NCI-H1417 (cell line): ENCODE measurements at regions not wholly inside any gene's neighbourhood (a gene's known extent, or its start where the extent isn't known, plus 50 kb on each side); places are given as distances from the start of the nearest gene placed in this dataset.
A peak's percentile ranks its signal among the peaks of the same experiment; 100 is the strongest.

Source experiments
- DNase-seq, 3 experiments: peaks; one replicate each; lab custom pipeline; 2025; lab: John Stamatoyannopoulos, UW

DNA sequence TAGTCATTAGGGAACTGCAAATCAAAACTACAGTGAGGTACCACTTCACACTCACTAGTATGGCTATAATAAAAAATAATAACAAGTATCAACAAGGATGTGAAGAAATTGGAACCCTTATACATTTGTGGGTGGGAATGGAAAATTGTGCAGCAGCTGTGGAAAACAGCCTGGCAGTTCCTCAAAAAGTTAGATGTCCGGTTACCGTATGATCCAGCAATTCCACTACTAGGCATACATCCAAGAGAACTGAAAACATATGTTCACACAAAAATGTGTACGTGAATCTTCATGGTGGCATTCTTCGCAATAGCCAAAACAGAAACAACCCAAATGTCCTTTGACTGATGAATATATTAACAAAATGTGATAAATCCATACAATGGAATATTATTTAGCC, 187.9 kb upstream of the LYSMD4 start:
- no peak for DNase-seq

DNA sequence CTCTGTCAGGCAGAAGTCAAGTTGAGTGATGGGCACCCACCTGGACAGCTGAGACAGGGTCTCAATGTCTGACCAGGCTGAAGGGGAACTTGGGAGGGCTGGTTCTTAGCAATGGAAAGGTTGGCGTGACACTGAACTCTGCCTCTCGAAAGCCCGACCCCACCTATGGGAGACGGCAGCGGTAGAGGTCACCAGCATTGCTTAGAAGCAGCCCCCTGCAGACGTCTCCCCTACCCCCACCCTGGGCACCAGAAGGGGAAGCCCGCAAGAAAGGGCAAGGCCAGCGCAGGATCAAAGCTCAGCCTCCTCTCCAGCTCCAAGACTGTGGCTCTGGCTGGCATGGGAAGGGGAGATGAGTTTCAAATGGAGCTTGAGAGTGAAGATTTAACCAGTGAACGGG, 184.8 kb upstream of the LYSMD4 start:
- no peak for DNase-seq

DNA sequence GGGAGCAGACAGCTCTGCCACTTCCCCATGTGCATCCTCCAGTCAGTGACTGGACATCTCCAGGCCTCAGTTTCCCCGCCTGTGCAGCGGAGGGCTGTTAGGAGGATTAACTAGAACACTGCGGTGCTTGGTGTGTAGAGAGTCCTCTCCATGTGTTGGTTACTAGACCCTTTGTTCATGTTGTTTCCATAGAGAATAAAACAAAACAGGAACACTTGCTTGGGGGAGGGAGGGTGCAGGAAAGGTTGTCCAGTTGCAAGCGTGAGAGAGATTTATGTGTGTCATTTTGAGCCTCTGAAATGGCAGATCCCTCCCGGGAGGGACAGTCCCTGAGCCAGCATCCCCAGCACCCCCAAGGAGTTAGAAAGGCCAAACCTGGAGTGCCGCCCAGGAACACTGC, 184.0 kb upstream of the LYSMD4 start:
- peak in 1 of 3 experiments; percentile 33 for DNase-seq

DNA sequence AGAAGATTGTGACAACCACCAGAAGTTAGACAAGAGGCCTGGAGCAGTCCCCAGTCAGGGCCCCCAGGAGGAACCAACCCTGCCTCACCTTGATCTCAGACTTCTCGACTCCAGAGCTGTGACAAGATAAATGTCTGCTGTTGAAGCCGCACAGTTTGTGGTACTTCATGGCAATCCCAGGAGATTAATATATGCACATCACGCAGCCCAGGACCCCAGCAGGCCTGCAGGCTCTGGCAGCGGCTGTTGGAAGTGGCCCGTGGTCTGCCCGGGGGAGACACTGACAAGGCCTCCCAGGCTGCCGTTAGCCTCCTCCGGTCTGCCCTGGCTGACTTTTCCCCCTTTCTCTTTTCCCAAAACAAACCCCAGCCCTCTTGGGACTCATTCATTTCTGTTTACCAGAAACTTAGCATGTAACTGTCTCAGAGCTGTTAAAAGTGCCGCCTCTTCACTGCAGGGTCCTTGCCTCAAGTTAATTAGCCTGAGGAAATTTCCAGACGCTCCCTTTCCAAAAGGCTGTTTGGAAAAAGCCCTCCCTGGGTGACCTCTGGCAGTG, 183.5 kb upstream of the LYSMD4 start:
- DNase-seq, result no peak

DNA sequence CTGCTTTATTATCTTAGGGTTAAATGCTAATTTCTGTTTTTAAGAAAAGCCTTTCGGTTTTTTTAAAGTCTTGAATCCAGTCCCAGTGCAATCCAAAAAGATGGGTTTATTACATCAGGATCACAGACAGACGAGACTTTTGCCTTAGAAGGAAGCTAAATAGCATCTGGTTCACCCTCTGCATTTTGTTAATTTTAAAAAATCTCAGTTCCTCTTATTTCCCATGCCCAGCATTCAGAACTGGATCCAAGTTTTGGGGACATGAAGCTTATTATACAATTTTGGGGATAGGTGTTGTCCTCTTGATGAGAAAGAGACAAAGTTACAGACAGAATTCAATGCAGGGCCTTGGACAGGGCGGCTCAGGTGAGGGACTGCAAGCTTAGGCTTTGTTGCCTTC, 181.5 kb upstream of the LYSMD4 start:
- no peak for DNase-seq

DNA sequence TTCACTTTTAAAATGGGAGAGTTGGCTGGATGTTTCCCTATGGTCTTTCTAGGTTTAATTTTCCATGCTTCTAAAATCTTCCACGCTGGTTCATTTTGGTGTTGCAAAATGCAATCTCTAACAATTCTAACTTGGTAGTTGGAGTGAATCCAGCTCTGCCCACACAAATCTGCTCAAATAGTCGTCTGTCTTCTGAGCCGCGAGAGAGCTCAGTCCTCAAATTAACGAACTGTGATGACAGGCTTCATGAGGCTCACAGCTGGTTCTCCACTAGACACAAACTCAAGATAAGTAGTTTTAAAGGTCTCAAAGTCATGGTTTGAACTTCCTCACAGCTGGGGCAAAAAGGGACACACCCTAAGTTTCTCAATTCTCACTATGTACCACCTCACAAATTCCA, 178.6 kb upstream of the LYSMD4 start:
- DNase-seq, result no peak

DNA sequence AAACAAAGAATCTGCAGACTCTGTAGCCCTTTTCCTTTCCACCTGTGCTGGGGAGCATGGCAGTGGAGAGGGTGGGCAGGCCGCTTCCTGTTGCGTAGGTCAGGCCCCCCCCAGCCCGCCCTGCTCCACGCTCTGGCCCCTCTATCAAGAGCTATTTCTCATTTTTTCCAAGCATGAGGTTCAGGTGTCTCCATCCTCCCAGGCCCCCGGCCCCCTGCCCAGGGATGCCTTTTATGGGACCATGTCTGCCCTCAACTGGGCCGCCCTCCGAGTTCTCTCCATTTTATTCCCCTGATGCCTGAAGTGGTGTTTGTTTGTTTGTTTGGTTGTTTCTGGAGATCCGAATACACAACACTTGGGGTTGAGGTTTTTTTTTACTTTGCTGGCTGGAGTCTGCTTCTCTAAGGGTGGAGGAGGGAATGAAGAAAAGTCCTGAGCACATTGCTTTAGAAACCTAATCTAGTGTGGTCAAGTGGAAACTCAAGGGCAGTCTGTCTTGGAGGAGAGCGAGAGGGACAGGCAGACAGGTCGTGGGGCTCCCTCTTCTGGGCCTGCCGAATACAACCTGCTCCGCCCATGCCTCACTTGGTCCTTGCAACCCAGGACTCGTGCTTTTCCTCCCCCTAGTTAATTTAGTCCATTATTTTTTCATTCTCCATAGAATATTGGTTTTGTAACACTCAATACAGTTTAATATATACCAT, 176.5 kb upstream of the LYSMD4 start:
- peak in 1 of 3 experiments; percentile 35 for DNase-seq

DNA sequence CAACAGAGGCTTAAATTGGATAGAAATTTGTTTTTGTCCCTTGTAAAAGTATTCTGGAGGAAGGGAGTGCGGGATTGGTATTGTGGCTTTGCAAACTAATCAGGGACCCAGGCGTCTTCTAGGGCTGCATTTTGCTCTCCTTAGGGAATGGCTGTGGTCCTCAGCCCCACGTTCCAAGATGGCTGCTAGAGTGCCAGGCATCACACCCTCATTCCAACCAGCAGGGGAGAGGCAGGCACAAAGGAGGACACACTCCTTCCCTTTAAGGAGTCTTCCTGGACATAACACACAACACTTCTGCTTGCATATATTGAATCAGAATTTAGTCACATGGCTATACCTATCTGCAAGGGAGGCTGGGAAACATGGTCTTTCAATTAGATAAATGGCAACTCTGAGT, 174.5 kb upstream of the LYSMD4 start:
- DNase-seq, result no peak

DNA sequence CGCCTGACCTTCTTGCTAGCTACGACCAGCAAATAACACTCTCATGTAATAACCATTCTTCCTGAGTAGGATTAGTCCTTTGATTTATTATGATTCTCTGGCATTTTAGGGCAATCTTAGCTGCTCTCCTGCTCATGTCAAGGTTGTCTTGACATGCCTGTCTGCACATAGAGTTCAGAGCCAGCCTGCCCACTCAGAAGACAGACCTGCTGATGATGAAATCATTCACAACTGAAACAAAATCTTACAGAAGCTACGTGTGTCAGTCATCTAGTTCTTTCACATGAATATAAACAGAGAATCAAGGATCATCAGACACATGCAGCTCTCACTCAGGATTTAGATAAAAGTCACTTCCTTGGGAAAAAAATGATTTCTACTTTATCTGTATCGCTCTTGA, 173.6 kb upstream of the LYSMD4 start:
- DNase-seq, result no peak

DNA sequence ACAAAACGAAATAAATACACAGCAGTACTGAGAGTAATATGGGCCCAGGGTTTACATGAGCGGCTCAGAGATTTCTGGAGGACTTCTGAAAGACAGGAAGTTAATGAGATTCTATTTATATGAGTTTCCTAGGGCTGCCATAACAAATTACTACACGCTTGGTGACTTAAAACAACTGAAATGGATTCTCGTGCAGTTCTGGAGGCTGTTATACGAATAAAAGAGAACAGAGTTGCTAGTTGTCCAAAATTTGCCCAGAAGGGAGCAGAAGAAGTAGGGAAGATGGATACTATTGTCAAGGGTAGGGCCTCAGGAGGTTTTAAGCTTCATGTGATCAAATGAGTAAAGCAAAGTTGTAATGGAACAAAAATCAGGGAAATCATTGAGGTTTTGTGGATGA, 173.1 kb upstream of the LYSMD4 start:
- DNase-seq, result no peak

DNA sequence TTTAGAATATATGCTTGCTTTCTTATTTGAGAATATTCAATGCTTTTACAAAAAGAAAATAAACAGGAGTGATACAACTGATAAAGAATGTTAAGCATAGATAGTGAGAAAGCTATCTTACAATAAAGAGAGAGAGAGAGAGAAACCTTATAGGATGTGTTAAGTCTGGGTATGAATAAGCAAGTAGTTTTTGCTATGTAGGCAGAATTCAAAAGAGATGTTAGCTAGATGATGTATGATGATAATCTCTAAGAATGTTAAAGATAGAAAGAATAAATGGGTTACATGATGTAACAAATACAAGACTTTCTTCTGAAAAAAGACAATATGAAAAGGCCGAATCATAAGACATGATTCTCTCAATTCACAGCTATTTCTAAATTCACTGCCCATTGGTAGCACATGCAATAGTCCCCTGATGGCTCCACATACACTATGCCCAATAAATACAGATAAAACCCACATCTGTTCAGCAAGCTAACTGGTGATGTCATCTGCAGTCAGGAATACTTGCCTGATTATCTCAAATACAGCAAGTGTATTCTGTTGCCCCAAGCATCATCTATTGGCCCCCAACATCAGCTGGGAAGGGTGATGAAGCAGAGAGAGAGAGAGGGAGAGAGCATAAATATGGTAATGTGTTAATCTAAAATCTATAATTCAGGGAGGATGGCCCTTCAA, 169.2 kb upstream of the LYSMD4 start:
- no peak for DNase-seq

DNA sequence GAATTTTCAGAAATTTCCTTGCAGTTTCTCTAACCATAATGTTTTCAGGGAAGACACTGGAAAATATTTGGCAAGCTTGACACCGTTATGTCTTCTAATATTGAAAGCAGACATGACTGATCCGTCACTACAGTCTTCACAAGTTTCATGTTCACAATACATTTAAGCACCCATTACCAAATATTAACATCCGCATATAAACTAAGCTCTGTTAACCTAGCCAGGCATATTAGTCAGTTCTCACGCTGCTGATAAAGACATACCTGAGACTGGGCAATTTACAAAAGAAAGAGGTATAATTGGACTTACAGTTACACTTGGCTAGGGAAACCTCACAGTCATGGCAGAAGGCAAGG, 162.7 kb upstream of the LYSMD4 start:
- DNase-seq, result no peak

DNA sequence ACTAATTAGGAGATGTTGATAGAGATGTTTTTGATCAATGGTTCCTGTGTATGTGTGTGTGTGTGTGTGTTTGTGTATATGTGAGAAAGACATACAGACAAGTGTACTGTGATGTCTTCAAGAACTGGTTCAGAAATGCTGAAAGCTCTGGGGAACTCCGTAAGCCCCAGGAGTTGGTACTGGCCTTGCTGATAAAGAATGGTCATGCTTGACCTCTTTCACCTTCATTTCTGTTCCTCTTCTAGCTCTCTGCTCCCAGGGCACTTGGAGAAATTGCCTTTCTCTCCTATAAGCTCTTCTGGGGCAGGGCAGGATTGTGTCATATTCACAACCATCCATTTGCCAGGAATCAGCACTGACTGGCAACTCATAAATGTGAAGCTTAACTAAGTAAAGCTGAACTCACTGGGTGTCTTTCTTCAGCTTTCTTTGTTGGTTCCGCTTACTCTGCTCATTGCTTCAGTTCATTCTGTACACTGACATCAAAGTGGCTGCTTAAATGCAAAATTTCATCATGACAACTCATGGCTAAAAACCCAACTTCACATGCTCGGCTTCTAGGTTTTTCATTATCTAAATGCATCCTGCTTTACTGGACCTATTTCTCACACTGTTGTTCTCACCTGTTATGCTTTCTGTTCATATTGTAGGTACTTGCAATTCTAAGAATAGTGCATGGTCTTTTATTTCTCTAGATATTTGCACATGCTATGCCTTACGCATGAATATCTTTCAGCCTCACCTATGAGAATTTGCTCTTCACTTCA, 162.1 kb upstream of the LYSMD4 start:
- no peak for DNase-seq

DNA sequence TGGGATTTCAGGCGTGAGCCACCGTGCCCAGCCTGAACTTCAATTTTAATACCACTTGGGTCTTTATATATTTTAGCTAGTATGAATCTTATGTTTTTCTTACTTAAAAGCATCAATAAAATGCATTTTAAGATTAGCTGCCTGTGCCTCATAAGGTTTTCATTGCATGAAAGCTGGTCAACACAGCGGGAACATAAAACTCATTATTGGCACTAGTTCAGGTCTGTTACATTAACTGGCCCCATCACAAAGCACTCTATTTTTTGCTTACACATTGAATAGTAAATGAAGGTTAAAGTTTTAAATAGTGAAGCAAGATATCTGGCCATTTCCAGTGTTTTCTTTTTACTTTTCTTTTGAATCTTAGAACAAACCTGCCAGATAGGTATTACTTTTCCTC, 145.6 kb upstream of the LYSMD4 start:
- DNase-seq, result no peak

DNA sequence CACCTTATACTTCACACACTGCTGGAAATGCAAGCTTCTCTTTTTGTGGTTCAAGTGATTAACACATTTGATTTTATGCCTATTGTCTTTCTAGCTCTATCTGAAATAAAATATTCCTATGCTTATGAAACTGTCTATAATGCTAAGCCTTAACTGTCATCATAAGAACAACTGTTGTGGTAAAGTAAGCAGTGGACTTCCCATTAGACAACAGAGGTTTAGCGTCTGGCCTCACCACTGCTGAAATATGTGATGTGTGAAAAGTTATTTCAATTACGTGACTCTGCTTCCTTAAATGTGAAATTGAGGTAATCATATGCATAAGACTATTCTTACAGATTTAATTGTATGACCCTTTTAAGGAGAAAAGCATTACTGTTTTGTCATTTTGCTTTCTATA, 140.2 kb upstream of the LYSMD4 start:
- DNase-seq, result no peak

DNA sequence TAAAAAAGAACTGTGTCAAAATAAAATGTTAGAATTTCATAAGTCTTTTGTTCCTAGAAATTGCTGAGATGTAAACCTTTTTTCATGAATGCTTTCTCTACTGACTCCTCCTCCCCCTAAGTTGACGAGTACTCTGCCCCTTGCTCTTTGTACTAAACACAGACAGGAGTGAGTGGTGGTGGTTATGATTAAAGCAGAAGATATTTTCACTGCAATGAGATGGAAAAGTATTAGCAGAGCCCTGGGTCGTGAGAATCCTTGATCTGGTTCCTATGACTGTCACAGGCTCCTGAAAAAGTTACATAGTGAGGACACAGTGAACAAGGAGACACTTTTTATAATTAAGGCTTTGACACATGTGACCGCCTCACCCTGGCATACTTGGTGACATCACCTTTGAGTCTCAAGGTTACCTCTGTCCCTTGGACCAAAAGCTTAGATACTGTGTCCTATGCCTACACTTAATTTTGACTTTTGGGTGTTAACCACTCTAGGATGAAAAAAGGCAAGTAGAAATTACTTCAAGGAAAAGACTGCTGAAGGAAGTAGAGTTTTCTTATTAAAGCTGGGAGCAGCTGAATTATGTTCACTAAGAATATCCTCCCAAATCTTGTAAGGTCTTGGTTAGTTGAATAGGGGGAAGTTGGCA, 130.4 kb upstream of the LYSMD4 start:
- DNase-seq, result no peak

DNA sequence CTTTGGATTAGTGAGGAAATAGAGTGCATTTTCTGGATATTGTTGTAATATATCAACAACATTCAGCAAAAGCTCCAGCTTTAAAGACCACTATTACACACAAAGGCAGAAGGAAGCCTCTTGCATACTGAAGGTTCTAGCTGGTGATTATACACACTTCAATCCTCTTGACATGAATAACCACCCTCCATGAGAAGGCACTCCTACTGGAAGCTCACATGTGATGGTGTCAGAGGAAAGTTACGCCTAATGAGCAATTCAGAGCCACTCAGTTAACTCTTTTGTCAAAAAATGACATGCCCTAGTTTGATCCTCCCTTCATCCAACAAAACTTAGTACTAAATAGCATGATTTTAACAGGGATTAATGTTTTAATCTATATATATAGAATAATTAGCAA, 124.6 kb upstream of the LYSMD4 start:
- DNase-seq, result peak in 2 of 3 experiments; percentile 7 to 77

DNA sequence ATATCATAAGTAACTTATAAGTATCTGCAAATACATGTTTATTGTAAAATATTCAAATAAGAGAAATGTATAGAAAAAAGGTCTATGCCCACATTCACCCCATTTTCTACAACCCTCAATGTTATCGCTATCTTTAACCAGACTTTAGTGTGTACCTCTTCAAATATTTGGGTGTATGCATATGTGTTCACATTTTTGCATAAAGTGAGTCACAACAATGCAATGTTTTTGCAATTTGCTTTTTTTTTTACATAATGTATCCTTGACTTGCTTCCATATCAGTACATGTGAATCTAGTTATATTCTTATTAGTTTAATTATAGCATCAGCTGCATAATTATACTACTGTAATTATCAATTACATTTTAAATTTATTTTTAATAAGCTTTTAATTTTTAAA, 117.3 kb upstream of the LYSMD4 start:
- no peak for DNase-seq

DNA sequence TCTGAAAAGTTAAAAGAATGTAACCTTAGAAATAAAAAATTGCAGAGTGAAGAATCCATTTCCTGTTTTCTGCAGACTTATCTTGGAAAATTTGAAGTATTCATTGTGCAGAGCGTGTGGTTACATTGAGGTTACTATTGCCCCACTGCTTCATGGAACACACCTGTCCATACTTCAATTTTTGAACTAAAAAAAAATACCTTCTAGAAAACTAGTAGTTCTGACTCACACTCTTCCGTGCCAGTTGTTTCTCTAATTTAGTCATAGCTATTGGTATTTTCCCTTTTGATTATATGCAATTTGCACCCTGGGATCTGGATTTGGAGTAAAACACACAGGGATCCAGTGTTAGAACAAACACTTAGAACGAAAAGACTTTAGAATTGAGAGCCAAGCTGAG, 111.8 kb upstream of the LYSMD4 start:
- DNase-seq, result peak in 1 of 3 experiments; percentile 15

DNA sequence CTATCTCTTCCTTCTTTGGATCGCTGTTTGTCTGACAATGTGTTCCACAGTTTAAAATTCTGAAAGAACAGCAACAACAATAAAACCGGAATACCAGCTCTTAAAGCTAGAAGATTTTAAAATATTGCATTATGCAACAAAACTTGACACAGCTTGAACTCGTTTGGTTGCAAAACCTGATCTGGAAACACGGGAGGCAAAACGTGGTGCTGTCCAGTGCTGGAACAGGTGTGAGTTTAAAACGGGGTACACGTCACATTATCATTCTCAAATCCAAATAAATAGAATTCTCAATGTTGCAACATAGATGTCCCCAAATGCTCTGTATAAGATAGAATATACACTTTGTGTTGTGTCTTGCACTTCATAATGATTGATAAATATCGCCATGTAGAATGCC, 110.9 kb upstream of the LYSMD4 start:
- no peak for DNase-seq

DNA sequence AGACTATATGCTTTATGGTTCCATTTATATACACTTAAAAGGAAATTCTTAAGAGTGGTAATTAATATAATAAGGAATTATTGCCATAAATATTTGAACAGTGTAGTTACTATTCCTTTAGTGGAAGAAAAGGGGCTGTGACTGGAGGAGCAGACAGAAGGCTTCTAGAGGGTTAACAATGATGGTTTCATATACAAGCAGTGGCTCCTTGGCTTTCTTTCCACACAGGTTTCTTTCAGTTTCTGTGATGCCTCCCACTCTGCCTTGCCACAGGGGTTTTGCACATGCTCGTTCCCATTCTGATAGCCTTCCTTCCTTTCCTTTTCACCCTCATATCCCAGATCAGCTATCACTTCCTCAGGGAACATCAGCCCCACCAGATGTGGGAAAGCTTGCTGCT, 108.8 kb upstream of the LYSMD4 start:
- DNase-seq, result no peak

DNA sequence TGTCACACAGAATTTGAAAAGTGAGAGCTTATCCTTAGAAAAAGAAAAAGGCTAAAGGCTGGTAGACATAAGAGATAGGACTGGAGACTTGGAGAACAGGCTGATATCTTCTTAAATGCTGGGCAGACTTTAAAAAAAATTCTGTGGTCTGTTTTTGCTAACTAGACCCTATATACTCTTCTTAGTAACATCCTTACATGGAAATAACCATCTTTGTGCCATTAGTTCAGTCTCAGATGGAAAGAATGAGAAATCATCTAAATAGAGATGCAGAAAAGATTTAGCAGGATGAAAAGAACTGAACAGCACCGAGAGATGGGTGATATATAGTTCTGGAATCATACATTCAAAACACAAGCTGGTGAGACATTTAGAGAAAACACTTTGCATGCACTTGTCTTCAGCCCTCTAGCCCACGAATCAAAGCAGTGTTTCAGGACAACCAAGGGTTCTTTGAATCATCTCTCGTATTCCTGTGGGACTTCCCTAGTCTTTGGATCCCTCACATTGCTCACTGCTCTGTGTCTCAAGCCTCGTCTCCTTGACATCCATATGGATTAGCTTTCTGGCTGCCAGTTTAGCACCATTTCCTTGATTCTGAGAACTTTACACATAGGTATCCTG, 93.0 kb upstream of the LYSMD4 start:
- DNase-seq, result no peak
